HG02571 (cell line): ENCODE measurements at regions not wholly inside any gene's neighbourhood (a gene's known extent, or its start where the extent isn't known, plus 50 kb on each side); places are given as distances from the start of the nearest gene placed in this dataset.

Source experiments
- ATAC-seq: cut with Tn5 transposase; IDR thresholded peaks from one replicate; pipeline ENCODE4 v1.9.1; 2021; ENCODE audit warnings: mild to moderate bottlenecking, moderate library complexity; ENCODE audit not compliant: unreplicated experiment

DNA sequence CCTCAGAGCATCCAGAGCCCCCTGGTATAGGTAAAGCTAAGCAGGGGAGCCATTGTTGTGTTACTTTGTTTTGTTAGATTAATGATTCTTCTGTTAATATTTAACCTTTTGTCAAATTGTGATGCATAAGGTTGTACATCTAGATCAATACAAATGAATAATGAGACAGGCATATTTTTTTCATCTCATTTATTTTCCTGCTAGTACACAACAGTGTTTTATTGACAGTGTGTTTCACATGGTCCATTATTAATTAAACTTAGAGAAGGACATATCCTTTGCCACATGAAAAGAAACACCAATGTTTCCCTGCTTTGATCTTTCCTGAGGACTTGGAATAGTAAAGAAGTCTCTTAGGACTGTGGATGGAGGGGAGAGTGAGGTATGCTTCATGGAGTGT lies 543.6 kb upstream of the CFAP20DC start:
- ATAC-seq = no peak

DNA sequence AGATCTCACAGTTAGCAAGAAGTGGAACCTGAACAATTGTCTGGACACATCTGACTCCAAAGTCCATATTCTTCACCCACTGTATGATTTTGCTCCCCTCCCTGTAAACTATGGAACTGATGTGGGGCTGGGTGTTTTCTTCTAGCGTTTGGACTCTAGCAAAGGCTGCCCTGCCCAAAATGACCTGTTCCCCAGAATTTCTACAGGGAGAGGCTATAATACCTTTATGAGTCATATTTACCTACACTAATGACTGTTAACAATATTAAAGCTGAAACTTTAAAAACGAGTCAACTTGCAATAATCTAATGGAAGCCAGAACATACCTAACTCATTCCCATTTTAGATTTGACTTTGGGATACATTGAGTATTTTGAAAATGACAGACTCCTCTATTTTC lies 531.2 kb upstream of the CFAP20DC start:
- no peak for ATAC-seq

DNA sequence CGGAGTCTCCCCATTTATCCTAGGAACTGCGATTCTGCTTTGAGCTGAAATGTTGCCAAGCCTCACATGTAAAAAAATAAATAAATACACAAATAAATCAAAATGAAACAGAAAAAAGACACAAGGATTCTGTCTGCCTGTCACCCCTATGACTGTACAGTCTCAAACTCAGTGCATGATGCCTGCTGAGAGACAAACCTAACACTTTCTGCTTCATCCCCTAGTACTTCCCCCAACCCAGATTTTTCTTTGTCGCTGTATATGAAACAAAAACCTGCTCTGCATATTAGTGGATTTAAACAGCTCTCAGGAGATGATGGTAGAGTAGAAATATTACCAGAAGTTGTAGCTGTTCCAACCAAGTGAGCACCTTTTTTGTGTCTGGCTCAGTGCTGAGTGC lies 530.7 kb upstream of the CFAP20DC start:
- no peak for ATAC-seq

DNA sequence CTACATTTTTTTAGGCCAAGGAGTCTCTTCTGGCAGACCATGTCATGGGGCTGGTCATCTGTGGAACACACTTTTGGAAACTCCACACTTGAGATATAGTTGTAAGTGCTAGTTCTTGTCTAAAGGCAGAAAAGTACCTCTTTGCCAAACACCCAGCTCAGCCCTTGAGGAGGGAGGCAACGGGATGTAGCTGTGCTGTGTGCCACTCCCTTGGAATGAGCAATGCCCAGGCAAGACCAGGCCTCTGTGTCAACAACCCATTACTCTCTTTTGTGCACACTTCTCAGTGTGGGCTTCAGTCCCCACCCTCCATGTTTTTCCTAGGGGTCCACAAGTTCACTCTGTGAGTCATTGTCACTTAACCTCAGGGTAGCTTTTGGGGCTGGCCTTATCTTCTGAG lies 528.3 kb upstream of the CFAP20DC start:
- no peak for ATAC-seq

DNA sequence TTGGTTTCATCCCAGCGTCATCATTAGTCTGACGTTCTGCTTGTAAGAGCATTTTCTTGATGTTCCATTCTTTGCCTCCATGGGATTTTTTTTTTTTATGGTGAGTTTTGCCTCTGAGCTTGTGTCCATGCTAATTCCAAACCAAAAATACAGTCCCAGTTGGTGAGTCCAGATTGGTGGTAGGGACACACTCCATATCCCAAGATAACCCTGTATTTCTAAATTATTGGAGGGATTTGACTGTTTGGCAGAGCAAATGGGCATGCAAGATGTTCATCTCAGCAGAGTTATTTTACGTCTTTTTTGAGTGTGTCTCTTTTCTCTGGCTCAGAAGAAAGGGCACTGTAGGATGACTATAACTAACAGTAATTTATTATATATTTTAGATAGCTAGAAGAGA lies 526.8 kb upstream of the CFAP20DC start:
- no peak for ATAC-seq

DNA sequence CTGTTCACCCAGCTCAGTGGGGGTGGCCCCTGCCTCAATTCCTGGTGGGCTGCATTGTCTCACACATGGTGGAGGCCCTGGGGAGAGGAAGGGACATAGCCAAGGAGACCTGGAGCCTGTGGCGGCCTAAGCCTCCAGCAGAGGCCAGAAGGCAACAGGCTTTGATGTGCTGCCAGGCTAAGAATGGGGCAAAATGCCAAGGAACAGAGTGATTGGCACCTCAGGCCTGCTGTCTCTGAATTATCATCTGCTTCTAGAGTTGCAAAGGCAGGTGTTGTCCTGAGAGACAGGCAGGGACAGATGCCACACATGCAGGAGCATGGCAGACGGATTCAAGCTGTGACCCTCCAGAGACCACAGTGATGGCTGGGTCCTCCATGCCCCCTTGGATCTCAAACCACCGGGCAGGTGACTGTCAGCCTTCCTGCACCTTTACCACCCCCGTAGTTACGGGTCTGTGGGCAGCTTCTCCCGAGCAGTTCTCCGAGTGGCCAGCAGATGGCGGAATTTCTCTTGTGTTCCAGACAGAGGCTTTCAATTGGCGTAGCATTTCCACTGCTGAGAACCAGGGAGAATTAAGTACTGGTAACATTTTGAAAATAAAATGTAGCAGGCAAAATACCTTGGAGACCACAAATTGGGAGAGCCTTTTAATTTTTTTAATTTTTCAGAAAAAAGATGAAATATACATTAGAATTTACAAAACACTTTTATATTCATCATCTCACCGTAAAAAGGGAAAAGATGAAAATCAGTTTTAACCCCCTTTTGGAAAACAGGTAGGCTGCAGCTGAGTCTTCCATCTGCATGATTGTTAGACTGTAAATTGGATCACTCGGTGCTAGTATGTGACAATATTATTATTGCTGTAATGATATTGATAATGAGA lies 525.5 kb upstream of the CFAP20DC start:
- ATAC-seq = peak; percentile 78

DNA sequence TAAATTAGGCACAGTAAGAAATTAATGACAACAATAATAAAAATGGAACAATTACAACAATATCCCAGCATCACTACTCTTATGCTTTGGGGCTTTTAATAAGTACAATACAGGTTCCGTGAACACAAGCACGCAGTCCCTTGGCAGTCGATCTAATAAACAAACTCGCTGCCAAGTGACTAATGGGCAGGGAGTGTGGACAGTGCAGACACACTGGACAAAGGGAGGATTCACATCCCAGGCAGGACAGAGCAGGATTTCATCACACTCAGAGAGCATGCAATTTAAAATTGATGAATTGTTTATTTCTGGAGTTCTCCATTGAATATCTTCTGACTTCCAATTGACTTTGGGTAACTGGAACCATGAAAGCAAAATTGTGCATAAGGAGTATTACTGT lies 524.1 kb upstream of the CFAP20DC start:
- no peak for ATAC-seq

DNA sequence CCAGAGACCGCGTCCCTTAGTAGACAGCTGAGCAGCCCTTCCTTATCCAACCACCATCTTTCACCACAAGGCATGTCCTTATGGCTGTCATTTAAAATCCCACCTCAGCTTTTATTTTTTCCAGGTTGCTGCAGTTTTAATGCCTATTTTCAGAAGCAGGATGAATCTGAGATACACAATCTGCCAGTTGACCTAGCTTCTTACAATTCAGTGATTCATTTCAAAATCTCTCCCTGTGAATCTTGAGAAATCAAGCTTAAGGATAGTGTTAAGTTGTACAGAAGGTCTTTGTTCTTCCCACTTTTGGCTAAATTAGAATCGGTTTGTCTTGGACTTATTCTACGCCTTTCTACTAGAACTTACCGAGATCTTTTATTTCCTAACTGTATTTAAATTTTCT lies 522.3 kb upstream of the CFAP20DC start:
- no peak for ATAC-seq

DNA sequence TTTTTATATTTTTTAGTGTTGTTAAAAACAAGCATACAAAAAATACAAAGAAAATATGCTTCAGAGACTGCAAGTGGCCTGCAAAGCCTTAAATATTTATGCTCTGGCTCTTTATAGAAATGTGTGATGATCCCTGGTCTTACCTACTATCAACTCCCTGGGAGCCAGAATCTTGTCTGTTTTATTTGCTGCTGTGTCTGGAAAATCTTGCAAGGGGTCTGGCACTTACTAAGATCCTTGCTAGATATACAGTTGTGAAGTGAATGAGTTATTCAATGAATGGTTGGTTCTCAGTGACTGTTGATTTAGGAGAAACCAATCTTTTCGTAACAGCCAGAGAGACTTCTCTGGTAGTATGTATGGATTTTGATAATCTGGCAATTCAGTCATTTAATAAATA lies 521.0 kb upstream of the CFAP20DC start:
- ATAC-seq = no peak

DNA sequence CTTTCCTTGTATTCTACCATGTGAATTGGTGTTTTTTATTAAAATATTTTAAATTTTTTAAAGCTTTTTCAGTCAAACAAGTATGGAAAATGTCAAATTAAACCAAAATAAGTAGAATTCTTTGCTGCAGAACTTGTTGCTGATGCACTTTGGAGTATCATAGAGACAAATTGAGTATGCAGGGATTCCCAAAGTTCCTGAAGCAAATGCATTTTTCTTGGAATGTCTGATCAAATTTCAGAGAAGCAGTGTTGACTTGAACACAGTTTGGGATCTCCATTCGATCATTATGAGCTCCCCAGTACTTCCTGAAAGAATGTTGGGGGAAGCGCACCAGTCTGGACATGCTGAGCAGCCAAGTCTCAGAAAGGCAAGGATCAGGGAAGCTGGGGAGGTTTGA lies 517.8 kb upstream of the CFAP20DC start:
- no peak for ATAC-seq

DNA sequence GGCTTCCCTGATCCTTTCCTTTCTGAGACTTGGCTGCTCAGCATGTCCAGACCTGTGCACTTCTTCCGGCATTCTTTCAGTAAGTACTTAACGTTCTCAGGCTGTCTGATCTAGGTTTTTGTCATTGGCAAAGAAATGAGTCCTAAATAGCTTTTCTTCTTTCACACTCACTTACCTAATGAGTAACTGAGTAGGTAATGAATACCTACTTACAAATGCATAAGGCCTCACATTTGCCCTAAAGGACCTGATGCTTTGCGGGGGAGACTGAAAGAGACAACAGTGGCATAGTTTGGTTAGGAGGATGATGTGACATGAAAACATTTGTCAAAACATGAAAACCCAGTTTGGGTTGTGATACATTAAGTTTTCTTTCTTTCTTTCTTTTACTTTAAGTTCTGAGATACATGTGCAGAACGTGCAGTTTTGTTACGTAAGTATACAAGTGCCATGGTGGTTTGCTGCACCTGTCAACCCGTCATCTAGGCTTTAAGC lies 516.7 kb upstream of the CFAP20DC start:
- ATAC-seq = peak; percentile 99

DNA sequence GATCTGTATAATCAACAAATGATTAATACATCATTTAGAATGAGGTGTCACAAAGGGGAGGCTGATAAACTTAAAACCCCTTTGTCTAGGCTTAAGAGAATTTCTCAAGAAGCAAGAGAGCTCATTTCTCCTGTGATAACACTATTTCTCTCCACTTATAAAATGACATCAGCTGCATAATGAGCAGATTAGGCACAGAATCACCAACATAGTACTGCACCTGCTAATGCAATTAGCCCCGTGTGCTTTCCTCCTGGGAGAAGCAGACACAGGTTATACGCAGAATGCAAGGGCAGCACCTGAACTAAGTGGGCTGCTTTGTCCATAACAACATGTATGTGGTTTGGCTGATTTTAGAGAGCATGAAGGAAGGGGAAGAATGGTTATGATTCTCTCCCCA lies 515.3 kb upstream of the CFAP20DC start:
- ATAC-seq = no peak

DNA sequence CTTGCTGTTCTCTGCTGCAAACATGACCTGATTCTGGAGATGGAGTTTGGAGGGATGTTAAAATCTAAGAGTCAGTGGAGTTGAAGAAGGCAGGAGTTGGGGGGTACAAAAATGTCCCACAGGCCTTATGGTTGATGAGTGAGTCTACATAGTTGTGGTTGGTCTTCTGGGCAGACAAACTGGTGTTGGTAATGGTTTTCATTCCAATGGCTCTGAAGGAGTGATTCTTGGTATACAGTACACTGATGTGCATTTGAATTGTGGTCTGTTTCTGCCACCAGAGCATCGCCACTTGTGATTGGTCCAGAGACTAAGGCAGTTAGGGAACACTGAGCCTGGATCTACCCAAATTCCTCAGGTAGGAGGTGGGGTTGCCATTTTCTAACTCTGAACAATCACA lies 514.1 kb upstream of the CFAP20DC start:
- ATAC-seq = no peak

DNA sequence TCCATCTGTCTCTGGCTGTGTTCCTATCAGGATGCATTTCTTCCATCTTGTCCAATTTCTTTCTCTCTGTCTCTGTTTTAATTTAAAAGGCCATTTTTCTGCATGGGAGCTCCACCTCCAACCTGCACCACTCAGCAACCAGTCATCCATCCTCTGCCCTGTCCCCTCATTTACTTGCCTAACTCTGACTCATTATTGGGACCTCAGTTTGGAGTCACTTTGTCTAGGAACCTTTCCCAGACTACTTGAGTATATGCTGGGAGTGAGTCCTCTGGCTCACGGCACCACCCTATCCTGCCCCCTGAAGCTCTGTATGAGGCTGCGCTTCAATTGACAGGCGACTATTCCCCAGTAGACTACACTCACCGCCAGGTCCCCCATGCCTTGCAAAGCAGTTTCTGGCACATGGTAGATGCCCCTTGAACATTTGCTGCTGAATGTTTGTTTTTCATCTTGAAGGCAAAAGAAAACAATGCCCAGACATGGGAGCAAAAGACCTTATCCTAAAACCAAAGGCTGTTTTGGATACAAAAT lies 513.3 kb upstream of the CFAP20DC start:
- no peak for ATAC-seq

DNA sequence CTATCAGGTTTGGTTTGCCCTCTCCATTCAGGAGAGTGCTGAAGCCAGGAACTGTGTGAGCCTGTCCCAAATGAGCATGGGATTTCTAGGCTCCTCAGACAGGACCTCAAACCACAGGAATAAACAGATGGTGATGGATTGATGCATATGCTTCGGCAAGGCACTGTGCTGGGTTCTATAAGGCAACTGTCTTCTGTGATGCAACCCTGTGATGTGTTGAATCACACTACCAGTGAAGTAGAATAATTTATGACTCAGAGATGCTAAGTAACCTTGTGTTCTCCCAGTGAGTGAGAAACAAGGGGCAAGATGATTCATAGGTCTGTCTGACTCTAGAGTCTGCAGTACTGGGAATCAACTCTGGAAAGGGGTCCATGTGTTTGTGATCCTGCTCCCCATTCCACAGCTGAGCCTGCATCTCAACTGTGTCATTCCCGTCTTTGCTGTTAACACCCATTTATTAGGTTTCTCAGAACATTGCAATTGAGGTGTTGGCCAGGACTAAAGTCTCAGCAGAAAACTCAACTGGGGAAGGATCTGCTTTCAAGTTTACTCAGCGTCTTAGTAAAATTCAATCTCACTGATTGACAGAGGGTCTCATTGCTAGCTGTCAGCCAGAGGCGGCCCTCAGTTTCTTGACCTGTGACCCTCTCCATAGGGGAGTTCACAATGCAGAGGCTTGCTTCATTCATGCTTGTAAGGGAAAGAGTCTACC lies 510.1 kb upstream of the CFAP20DC start:
- no peak for ATAC-seq

DNA sequence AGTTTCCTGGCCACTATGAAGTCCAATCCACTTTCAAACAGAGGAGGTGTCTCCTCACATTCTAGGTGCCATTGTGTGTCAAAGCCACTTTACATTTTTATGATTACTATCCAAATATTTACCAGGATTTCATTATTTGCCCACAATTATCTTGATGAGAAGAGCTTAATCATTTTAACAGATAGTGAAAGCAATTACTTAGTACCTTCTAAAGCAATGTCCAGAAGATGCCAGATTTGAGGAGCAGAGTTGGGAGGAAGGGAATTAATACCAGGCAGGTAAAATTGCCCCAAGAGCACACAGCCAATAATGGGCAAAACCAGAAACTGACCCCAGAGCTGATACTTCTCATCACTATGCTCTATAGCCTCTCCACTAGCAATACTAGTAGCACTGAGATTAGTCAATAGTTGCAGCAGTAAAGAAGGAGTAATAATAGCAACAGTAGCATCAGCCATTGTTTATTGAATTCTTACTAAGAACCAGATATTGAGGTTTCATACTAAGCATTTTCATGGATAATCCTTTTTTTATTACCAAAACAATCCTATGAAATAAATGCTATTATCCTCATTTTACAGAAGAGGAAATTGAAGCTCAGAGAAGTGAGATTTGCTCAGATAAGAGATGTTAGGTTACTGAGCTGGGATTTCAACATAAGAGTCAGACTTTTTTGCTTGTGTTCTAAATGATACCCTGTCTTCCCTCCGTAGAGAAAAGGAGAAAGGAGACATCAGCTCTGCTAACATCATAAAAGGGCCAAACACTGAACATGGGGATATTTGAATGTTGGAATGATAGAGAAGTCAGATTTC lies 509.3 kb upstream of the CFAP20DC start:
- ATAC-seq = no peak

DNA sequence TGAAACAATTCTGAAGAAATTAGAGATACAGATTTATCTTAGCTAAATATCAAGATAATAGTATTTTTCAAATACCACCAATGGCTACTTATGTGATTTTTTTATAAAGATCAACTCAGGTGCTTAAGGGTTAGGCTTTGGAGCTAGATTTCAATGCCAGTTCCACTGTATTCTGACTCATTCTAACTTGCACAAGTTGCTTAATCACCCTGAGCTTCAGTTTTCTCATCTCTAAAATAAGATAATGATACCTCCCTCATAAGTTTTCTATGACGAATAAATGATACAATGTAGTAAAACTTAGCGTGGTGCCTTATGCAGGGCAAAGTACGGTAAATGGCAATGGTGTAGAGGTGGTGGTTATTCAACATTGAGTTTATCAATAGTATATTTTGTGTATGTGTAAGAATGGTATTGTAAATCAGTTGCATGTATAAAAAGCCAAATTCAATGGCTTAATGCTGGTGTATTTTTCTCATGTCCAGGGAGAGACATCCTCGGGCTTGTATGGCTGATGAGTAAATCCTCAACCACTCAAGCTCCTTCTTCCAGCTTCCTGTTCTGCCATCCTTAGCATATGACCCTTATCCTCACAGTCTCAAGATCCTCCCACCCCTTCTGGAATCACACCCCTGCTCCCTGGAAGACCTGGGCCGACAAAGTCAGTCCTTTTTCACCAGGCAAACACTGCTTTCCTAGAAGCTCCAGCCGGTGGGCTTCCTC lies 505.9 kb upstream of the CFAP20DC start:
- no peak for ATAC-seq

DNA sequence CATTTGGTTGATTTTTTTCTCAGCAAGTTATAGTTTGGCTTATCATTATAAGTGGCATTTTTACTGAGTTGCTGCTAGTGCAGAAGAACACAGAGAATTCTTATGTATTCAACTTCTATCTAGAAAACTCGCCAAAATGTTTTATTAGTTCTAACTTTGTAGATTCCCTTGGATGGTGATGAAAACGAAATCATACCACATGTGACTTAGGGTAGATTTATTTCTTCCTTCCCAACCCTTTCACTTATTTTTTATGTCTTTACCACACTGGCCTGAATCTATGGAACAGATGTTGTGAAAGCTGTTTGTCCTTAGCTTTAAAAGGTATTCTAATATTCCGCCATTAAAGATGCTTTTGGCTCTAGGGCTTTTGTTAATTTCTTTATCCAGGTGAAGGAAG lies 503.3 kb upstream of the CFAP20DC start:
- no peak for ATAC-seq

DNA sequence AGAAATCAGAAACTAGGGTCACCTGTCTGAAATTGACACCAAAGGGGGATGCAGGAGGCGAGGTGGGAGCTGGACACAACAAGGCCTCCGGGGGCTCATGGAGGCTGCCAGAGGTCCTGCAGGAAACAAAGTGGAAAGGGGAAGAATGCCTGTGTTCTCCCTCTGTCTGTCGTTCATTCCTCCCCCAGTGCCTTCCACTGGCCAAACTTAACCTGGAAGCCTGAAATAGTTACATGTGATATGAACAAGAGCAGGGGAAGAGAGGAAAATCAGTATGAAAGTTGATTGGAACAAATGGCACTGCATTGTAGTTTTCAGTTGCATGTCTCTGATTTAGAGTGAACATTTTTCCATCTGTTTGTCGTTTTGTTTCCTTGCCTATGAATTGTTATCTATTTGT lies 502.0 kb upstream of the CFAP20DC start:
- ATAC-seq = no peak

DNA sequence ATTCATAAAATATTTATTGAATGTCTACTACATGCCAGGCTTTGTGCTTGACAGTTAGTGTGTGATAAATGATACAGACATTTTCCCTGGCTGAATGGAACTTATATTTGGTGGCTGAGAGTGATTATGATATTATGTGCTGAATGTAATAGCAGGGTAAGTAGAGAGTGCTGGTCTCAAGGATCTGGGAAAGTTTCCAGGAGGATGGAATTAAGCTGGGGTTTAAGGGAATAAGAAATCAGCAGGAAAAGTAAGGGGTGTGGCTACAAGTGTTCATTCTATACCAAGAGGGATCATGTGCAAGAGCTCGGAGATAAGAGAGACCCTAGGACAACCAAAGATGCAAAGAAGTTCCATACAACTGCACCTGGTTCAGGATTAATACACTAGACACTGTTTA lies 500.1 kb upstream of the CFAP20DC start:
- no peak for ATAC-seq
